Type B pancreatic cell (in vitro differentiated cells): ENCODE measurements at regions not wholly inside any gene's neighbourhood (a gene's known extent, or its start where the extent isn't known, plus 50 kb on each side); places are given as distances from the start of the nearest gene placed in this dataset.

ENCODE experiments used
- DNase-seq: peaks from one replicate; pipeline ENCODE4 v3.0.0; 2021; ENCODE audit warnings: mixed read lengths; ENCODE audit not compliant: unreplicated experiment; ENCODE audit errors: extremely low spot score
- H3K27ac Mint-ChIP-seq: 2 replicates; pipeline ENCODE4 v1.8.0; 2021; ENCODE audit warnings: mild to moderate bottlenecking, mixed read lengths
- H3K27me3 Mint-ChIP-seq: 2 replicates; pipeline ENCODE4 v1.8.0; 2021; ENCODE audit warnings: mixed read lengths
- H3K36me3 Mint-ChIP-seq: 2 replicates; pipeline ENCODE4 v1.8.0; 2021; ENCODE audit warnings: mixed read lengths
- H3K4me1 Mint-ChIP-seq: one replicate; pipeline ENCODE4 v1.8.0; 2021; ENCODE audit warnings: mixed read lengths; ENCODE audit not compliant: unreplicated experiment
- H3K4me3 Mint-ChIP-seq: 2 replicates; pipeline ENCODE4 v1.8.0; 2021; ENCODE audit warnings: mild to moderate bottlenecking, mixed read lengths
- H3K9me3 Mint-ChIP-seq: 2 replicates; pipeline ENCODE4 v1.8.0; 2021; ENCODE audit warnings: mixed read lengths
- CTCF ChIP-seq: fragments of 200-600 bp; sonication (generic); conservative IDR thresholded peaks from 2 replicates; pipeline ENCODE4 v1.5.0; 2021; ENCODE audit warnings: antibody characterized with exemption, mild to moderate bottlenecking

GRCh38 chr3:178369006-178369405, 167.2 kb upstream of the KCNMB2 start:
- no peaks in the 10 kb centered on the region for H3K36me3 Mint-ChIP-seq
- H3K4me1 Mint-ChIP-seq: no peaks in the 10 kb centered on the region
- no peaks in the 10 kb centered on the region for H3K27me3 Mint-ChIP-seq
- TF ChIP-seq CTCF: no peak
- H3K9me3 Mint-ChIP-seq: peaks cover 4% of the 10 kb centered on the region
- no peak for DNase-seq
- no peak overlapping the region for H3K27ac Mint-ChIP-seq
- H3K4me3 Mint-ChIP-seq: no peak overlapping the region

DNA sequence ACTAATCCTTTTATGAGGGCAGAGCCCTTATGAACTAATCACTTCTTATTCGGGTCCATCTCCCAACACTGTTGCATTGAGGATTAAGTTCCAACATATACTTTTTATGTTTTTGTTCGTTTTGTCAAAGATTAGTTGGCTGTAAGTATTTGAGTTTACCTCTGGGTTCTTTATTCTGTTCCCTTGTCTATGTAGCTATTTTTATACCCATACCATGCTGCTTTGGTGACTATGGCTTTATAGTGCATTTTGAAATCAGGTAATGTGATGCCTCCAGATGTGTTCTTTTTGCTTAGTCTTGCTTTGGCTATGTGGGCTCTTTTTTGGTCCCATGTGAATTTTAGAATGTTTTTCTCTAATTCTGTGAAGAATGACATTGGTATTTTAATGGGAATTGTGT, 166.4 kb upstream of the KCNMB2 start:
- H3K4me3 Mint-ChIP-seq: no peak overlapping the region
- H3K4me1 Mint-ChIP-seq: no peaks in the 10 kb centered on the region
- TF ChIP-seq CTCF: no peak
- DNase-seq: no peak
- no peak overlapping the region for H3K27ac Mint-ChIP-seq
- H3K36me3 Mint-ChIP-seq: no peaks in the 10 kb centered on the region
- no peaks in the 10 kb centered on the region for H3K9me3 Mint-ChIP-seq
- H3K27me3 Mint-ChIP-seq: no peaks in the 10 kb centered on the region

DNA sequence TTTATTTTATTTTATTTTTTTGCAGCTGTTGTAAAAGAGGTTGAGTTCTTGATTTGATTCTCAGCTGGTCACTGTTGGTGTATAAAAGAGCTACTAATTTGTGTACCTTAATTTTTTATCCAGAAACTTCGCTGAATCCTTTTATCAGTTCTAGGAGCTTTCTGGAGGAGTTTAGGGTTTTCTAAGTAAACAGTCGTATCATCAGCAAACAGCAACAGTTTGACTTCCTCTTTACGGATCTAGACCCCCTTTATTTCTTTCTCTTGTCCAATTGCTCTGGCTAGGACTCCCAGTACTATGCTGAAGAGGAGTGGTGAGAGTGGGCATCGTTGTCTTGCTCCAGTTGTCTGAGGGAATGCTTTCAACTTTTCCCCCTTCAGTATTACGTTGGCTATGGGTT, 165.8 kb upstream of the KCNMB2 start:
- H3K36me3 Mint-ChIP-seq: no peaks in the 10 kb centered on the region
- H3K4me3 Mint-ChIP-seq: no peak overlapping the region
- no peak for TF ChIP-seq CTCF
- H3K27me3 Mint-ChIP-seq: no peaks in the 10 kb centered on the region
- no peaks in the 10 kb centered on the region for H3K9me3 Mint-ChIP-seq
- DNase-seq: no peak
- no peaks in the 10 kb centered on the region for H3K4me1 Mint-ChIP-seq
- no peak overlapping the region for H3K27ac Mint-ChIP-seq

- Mint-ChIP-seq H3K27ac (no peak overlapping the region), H3K4me1 (peaks cover 21% of the 10 kb centered on the region), H3K9me3 (no peaks in the 10 kb centered on the region), H3K36me3 (no peaks in the 10 kb centered on the region), H3K4me3 (no peak overlapping the region), H3K27me3 (no peaks in the 10 kb centered on the region)
- DNase-seq: no peak
- no peak for TF ChIP-seq CTCF
Observed at GRCh38 chr3:178381555-178381954, 154.7 kb upstream of the KCNMB2 start.

- TF ChIP-seq CTCF: no peak
- H3K36me3 Mint-ChIP-seq: no peaks in the 10 kb centered on the region
- no peaks in the 10 kb centered on the region for H3K27me3 Mint-ChIP-seq
- no peak overlapping the region for H3K4me3 Mint-ChIP-seq
- peaks cover 21% of the 10 kb centered on the region for H3K4me1 Mint-ChIP-seq
- H3K27ac Mint-ChIP-seq: no peak overlapping the region
- no peak for DNase-seq
- no peaks in the 10 kb centered on the region for H3K9me3 Mint-ChIP-seq
Observed at GRCh38 chr3:178381971-178382448, 154.2 kb upstream of the KCNMB2 start.

GRCh38 chr3:178382449-178383061, 153.7 kb upstream of the KCNMB2 start:
- H3K36me3 Mint-ChIP-seq: no peaks in the 10 kb centered on the region
- no peaks in the 10 kb centered on the region for H3K9me3 Mint-ChIP-seq
- no peaks in the 10 kb centered on the region for H3K27me3 Mint-ChIP-seq
- peaks cover 21% of the 10 kb centered on the region for H3K4me1 Mint-ChIP-seq
- no peak for TF ChIP-seq CTCF
- no peak overlapping the region for H3K4me3 Mint-ChIP-seq
- no peak overlapping the region for H3K27ac Mint-ChIP-seq
- DNase-seq: no peak
